Muscle of arm (tissue), 1 donor: ENCODE measurements at regions not wholly inside any gene's neighbourhood (a gene's known extent, or its start where the extent isn't known, plus 50 kb on each side); places are given as distances from the start of the nearest gene placed in this dataset.
A peak's percentile ranks its signal among the peaks of the same experiment; 100 is the strongest.

Experiments
- DNase-seq: peaks from one replicate; pipeline ENCODE4 v3.0.0-alpha.2; 2013

- peak; percentile 25 for DNase-seq
Observed at GRCh38 chr6:145241039-145241438, 494.3 kb downstream of the EPM2A start.

- no peak for DNase-seq
Observed at GRCh38 chr6:145241721-145242120, 493.6 kb downstream of the EPM2A start.

- DNase-seq: no peak
Observed at GRCh38 chr6:145244349-145245100, 490.8 kb downstream of the EPM2A start.

GRCh38 chr6:145245119-145245518 lies 490.2 kb downstream of the EPM2A start:
- no peak for DNase-seq

GRCh38 chr6:145247692-145248419 lies 487.5 kb downstream of the EPM2A start:
- DNase-seq: no peak

GRCh38 chr6:145250436-145250835 lies 484.9 kb downstream of the EPM2A start:
- DNase-seq: no peak

- no peak for DNase-seq
Observed at GRCh38 chr6:145252737-145253136, 482.6 kb downstream of the EPM2A start.

GRCh38 chr6:145254649-145255401 lies 480.5 kb downstream of the EPM2A start:
- DNase-seq: no peak

GRCh38 chr6:145257704-145258103 lies 477.6 kb downstream of the EPM2A start:
- peak; percentile 59 for DNase-seq

- no peak for DNase-seq
Observed at GRCh38 chr6:145258122-145258521, 477.2 kb downstream of the EPM2A start.

GRCh38 chr6:145260484-145261175 lies 474.7 kb downstream of the EPM2A start:
- DNase-seq: no peak

GRCh38 chr6:145261758-145262157 lies 473.6 kb downstream of the EPM2A start:
- no peak for DNase-seq

- no peak for DNase-seq
Observed at GRCh38 chr6:145262771-145263170, 472.5 kb downstream of the EPM2A start.

- no peak for DNase-seq
Observed at GRCh38 chr6:145263778-145264211, 471.5 kb downstream of the EPM2A start.

GRCh38 chr6:145266432-145267075 lies 468.8 kb downstream of the EPM2A start:
- no peak for DNase-seq

- DNase-seq: no peak
Observed at GRCh38 chr6:145267076-145267867, 468.0 kb downstream of the EPM2A start.

- no peak for DNase-seq
Observed at GRCh38 chr6:145270464-145270863, 464.9 kb downstream of the EPM2A start.

- no peak for DNase-seq
Observed at GRCh38 chr6:145271040-145271439, 464.3 kb downstream of the EPM2A start.

GRCh38 chr6:145271577-145271976 lies 463.7 kb downstream of the EPM2A start:
- no peak for DNase-seq

- no peak for DNase-seq
Observed at GRCh38 chr6:145272246-145272645, 463.1 kb downstream of the EPM2A start.

GRCh38 chr6:145273136-145273535 lies 462.2 kb downstream of the EPM2A start:
- no peak for DNase-seq
